GM18499 (cell line): ENCODE measurements at regions not wholly inside any gene's neighbourhood (a gene's known extent, or its start where the extent isn't known, plus 50 kb on each side); places are given as distances from the start of the nearest gene placed in this dataset.

ENCODE experiments used
- ATAC-seq: cut with Tn5 transposase; IDR thresholded peaks from one replicate; pipeline ENCODE4 v1.9.1; 2021; ENCODE audit warnings: moderate number of reproducible peaks; ENCODE audit not compliant: insufficient read depth, unreplicated experiment

DNA sequence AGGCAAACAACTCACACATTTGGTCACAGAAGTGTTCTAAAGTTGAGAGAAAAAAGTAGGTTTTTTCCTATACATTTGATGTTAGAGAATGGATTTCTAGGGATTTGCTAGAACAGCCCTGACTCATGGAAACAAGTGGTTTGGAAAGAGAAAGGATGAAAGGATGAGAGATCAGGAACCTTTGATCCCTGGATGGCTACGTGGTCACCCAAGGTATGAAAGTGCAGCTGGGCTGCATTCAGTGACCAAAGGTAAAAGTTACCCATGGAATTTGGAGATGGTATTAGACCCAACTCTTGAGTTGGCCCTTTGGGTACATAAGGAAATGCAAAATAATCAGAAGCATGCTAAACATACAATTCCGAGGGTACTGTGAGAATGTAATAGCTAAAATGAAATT lies 61.3 kb upstream of the SPIN1 start:
- ATAC-seq, result no peak

DNA sequence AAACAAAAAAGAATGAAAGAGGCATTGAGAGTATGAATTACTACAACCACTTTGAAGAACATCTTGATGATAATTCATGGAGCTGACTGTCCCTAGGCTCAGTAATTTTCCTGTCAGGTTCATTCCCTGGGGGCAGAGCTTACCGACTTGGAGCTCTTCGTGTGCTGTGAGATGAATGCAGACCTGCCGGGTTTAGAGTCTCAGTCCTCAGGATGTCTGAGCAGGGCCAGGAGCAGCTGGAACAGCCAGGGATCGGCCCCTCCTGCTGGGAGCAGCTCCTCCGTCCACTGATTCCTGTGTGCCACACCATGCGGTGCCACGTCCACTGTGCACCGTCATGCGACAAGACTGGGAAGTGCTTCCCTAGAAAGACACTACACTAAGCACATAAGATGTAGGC lies 62.2 kb upstream of the SPIN1 start:
- no peak for ATAC-seq

DNA sequence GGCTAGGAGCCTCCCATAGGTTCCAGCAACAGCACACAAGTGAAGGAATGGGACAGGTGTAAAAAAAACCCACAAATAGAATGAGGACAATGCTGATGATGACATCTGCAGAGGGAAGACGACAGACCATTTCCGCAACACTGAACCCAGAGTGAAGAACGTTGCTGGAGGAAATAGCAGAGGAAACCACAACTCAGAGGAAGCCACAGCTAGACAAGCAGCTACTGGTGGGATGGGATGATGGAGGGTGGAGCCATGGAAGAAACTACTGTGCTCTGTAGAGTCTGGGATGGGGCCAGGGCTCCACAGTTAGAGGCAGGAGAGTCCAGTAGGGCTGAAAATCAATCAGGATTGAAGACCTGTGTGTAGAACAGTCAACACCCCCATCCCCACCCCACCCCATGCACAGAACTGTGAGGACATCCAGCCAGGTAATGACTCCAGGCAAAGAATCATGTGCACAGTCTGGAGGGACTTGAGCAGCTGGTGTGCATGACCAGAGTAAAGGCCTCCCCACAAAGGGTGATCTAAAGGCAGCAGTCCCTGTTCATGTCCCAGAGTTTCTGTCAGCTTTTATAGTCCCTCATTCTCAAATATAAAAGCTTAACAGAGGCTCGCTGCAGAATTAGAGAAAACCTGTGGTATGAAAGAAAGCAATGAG lies 65.2 kb upstream of the SPIN1 start:
- no peak for ATAC-seq

DNA sequence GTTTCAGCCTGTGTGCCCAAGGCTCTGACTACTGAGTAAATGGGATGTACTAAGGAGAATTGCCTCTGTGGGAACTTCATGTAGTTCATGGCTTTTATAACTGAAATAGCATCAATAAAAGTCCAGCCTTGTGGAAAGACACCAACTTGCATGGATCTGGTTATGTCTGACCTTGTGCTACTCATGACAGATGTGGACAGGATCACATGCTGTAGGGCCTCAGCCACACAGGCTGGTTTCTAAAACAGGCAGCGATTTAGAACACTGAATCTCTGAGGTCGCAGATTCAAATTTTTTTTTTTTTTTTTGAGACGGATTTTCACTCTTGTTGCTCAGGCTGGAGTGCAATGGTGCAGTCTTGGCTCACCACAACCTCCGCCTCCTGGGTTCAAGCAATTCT lies 66.5 kb upstream of the SPIN1 start:
- no peak for ATAC-seq

DNA sequence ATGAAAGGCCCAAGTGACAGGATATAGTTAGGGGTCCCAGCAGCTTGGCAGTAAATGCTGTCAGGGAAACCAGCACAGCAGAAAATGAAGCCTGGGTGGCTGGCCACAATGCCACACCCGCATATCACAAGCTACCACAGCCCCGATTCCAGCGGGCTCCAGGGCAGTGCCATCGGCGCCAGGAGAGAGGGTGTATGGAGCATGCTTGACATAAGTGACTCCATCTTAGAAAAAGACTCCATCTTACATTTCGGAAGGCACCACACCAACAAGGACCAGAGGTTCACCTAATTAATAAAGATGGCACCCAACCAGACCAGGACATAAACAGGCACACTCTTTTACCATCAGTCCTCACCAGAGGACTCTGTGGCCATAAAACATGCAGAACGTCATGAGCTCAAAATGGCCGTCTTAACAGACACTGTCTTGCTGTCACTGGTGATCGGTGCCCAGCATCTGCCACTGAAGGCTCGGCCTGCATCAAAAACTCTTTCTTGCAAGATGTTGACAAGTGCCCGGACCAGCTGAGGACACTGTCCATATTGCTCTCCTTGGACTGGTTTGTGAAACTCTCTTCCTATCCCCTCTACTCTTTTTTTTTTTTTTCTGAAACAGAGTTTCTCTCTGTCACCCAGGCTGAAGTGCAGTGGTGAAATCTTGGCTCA lies 67.4 kb upstream of the SPIN1 start:
- ATAC-seq, result no peak

DNA sequence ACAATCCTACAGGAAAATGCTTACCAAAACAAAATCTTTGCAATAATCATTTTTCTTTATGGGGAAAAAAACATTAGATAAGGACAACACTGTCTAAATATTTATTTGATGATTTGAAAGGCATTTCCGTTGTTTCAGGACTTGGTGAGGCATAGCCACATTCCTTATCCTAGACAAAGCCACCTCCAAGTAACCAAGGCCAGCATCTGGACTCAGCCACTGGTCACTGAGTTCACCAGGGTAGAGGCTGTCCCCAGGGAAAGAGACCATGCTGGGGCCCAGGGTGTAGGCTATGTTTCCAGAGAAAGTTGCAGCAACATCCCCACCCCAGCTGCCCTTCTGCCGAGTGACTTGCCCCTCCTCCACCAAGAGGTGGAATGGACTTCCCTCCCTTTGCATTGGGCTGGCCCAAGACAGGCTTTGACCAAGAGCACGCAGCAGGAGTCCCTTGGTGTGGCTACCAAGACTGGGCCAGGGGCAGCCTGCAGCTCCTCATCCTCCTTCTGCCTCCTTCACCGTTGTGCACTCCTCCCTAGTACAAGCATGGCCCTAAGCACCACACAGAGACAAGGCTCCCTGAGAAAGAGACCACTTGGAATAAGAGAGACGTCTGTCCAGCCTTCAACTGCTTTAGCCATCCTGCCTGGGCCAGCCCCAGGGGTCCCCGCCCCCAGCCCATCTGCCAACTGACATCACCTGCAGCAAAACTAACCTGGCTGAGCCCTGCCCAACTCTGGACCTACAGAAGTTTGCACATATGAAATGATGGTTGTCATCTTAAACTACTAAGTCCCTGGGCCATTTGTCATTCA lies 68.1 kb upstream of the SPIN1 start:
- ATAC-seq, result no peak

DNA sequence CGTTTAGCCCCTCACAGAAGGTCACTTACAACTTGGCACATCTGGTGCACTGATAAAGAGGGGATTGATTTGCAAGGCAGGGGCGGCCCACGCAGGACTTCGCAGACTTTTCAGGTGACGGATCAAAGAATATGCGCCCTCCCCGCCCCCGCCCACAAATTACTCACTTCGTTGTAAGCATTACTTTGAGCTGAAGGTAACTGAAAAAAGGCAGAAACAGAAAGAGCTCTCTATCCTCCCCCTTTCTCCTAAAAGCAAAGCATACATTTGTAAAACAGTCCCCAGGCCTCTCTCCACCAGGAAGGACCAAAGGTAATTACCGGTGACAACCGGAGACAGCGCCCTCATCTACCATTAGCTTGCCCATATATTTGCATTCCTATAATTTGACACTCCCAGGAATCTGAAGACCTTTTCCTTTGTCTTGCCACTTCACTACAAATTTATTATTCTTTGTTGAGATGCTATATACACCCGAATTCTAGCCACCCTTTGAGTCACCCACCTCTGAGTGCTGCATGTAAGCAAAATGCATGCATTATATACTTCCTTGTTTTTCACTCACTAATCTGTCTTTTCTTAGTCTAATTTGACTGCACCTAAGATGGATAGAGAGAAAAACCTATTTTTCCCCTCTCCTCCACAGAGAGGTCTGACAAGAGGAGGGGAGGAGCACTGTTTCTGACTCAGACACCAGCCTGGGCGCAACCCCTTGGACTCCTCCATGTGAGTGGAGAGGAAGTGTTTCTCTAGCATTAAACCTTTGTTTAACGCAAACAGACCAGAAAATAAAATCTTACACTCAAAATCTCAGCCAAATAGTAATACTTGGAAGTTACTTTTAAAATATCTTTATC lies 74.7 kb upstream of the SPIN1 start:
- no peak for ATAC-seq

DNA sequence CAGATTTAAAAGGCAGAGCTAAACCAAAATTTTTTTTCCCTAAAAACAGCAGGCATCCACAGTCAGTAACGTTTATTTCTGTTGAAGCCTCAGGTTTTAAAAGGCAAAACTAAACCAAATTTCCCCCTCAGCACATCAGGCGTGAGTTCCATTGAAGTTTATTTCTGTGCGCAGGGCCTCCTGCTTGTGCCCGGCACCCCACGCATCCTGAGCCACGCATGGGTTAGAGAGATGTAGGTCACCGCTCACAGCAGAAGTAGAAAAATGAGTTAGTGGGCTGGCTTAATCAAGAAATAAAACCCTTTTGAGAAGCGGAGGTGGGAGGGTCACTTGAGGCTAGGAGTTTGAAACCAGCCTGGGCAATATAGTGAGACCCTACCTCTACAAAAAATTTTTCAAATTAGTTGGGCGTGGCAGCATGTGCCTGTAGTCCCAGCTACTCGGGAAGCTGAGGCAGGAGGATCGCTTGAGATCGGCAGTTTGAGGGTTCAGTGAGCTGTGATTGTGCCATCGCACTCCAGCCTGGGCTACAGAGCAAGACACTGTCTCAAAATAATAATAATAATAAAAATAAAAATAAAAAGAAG lies 75.6 kb upstream of the SPIN1 start:
- ATAC-seq, result no peak

DNA sequence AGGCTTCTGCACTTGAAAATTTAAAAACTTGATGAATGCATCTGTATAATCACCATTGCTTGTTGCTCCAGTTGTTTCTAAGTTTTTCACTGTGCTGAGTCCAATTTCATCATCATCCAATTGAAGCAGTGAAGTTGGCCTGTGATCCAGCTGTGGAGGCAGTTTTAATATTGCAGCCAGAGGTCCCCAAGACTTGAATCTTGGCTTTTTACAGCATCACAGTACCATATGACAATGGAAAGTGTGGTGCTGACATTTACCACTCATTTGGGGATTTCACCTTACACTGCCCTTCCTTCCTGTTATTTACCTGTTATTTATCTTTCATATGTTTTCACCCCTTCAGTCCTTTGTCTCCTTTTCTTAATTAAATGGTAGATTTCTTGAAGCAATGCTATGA lies 76.2 kb upstream of the SPIN1 start:
- no peak for ATAC-seq

DNA sequence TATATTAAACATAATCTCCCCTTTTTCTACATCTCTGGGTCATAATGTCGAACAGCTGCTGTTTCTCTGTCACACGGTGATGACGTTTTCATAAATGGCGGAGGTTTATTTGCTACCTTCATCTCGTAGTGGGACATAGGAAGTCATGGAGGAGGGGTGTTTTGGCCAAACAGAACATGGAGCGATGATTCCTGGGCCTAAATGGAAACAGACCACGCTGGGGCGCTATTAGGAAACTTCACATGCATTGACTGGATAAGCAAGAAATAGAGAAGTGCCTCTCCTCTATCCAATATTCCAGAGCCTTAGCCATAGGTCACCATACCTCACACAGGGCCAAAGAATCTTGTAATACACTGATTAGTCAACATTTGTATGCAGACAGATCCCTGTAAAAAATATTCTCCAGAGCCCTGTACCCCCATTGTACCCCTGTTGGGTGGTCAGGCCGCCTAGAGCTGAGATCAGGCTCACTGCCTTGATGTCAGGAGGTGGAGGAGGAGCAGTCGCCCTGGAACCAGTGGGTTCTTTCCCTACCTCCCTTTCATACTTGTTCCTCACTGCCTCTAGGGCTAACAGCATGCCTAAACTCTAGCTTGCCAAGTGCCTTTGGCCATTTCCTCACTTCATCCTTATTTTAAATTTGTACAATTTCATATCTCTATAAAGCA lies 77.8 kb upstream of the SPIN1 start:
- ATAC-seq, result no peak

DNA sequence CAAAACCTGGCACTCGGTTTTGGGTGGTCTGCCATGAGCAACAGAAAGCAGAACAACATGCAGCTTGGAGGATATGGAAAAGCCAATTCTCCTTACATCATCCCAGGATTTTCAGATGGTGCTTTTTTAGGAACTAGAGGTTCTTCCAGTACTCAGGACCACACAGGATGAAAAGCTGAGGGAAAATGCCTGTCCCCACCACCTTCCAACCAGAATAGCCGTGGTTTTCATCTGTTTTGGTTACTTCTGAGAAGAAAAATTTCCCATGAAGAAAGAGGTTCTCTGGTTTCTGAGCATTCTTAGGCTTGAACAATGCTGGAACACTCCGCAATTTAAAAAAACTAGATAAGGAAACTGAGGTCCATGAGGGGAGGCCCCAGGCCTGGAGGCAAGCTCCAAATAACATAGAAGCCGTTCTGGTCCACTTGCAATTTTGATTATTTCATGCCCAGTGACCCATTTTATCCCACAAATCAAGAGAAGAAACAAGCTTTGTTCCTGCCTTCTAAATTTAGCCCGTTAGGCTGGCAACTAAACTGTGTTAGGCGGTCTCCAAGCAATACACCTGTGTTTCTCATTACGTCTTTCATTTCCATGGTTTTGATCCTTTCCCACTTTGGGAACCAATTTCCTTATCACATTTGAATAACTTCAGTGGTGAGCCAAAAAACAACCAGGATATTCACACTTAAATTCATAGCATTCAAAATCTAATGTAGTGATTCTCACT lies 79.2 kb upstream of the SPIN1 start:
- ATAC-seq, result no peak

DNA sequence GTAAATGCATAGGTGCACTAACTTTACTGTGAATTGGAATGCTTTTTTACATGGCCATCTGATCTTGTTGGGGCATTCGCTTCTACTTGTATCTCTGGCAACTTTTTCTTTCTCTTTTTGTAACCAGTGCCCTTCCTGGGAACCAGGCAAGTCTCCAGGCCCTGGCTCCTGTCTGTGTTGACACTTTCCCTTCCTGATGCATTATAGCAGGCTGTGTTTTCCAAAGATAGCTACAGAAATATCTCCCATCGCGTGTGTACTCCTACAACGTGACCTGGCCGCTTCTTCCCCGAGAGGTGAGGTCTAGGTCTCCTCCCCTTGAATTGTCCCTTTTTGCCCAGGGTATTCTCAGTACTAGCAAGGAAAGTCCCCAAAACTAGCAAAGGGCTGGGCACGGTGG lies 81.1 kb upstream of the SPIN1 start:
- ATAC-seq, result no peak

DNA sequence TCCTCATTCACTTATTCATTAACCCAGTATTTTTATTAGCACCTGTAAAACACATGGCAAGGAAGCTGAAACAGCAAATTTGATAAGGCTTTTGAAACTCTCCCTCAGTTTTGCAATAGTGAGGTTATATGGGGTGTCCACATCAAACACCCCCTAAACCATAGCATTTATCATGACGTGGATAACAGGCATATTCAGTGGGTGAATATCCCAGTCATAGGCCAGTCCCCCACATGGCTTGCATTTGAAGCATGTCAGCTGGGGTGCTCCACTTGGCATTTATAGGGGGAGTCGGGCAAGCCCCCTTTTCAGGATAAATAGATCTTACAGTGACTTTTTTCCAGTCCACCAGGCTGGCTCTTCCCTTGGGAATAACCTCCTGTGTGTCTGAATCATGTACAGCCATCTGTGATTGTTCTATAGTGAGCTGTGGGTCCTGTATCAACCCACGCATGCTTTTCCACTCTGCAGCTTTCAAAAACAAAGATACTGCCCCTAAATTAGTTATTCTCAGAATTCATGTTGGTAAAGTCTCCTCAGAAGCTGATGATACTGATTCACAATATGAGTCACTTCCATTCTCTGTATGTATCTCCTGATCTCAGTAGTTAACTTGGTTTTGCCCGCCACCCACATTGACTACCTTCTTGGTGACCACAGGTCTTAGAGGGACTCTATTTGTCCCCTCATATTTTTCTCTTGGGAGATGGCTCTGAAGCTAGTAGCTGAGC lies 84.4 kb upstream of the SPIN1 start:
- ATAC-seq, result peak; percentile 91

DNA sequence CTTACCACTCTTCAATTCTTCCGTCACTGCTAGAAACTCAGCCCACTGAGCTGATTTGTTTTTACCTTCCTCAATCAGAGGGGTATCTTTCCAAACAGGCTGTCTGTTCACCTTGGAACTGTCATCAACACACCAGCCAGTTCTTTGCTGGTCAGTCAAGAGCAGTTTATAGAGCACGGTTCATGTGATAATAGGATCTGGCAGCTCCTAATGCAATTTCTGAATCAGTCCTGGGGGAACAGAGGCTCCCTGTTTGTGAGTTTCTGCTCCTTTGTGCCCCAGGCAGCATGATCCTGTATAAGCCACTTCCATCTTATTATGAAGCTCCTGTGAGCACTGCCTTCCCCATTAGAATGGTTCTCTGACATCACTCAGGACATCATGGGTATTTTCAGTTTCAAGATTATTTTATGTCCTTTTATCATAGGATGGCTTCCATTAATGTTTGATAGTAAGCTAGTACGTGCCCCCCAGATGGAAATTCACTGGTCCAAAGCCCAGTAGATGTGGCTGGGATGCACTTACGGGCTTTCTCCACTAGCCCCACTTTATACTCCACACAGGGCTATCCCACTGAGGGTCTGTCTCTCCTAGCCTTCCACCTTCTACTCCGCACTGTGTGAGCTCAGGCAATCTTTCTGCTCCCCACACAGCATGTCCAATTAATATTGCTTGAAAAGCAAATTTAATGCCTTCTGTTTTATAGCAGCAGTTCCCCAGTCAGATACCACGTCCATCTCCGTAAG lies 85.5 kb upstream of the SPIN1 start:
- ATAC-seq, result no peak

DNA sequence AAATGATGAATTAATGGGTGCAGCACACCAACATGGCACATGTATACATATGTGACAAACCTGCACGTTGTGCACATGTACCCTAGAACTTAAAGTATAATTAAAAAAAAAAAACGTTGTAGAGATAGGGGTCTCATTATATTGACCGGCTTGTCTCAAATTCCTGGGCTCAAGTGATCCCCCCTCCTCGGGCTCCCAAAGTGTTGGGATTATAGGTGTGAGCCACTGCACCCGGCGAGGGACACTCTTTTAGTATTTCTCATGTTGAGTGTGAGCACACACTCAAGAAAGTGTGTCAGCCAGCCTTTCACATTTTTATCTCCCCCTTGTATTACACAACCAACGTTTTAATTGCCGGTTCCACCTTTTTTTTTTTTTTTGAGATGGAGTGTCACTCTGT lies 87.7 kb upstream of the SPIN1 start:
- no peak for ATAC-seq

DNA sequence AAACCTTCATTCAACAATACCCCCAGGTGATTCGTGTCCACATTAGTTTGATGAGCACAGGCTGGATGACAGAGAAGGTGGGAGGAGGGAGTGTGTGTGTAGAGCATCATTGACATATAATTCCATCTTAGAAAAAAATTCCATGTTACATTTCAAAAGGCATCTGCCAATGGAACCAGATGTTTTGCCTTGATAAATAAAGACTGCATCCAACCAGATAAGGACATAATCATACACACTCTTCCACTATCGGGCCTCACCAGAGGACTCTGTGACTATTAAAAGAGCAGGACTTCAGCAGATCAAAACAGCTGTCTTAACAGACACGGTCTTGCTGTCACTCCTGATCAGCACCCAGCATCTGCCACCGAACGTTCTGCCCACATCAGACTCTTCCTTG lies 96.4 kb upstream of the SPIN1 start:
- no peak for ATAC-seq

DNA sequence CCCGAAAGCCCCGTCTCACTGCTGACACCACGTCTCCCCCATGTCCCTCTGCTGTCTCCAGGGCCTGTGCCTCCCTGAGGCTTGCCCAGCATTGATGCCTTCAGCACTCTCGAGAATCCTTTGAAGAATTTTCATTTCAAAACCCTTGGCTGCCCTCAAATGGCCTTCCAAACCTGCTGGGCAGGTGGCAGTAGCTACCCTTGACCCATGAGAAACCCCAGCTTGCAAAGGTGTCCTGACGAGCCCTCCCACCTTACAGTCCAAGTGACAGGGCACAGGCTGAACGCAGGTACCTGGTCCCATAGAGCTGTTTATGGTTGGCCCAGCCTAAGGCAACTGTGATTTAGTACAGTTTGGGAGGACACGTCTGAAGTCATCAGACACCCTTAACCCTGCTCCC lies 97.2 kb upstream of the SPIN1 start:
- ATAC-seq, result no peak

DNA sequence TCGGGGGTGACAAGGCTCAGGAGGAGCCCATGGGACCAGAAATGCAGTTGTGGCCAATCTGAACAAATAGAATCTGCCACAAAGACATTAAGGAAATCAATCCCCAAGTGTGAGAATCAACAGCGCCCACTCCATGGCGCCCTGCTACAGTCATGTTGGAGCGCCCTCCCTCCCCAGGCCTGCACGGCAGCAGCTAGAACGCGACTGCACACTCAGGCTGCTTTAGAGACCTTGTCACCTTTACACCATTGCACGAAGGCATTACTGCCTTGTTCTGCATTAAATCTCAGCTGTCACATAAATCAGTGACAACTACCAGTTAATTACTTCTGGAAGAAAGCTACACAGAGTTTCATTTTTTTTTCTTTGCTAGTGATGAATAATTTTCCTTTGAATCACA lies 98.7 kb upstream of the SPIN1 start:
- no peak for ATAC-seq
